H9 (cell line): ENCODE measurements at regions not wholly inside any gene's neighbourhood (a gene's known extent, or its start where the extent isn't known, plus 50 kb on each side); places are given as distances from the start of the nearest gene placed in this dataset.

Source experiments
- DNase-seq: peaks from one replicate; pipeline ENCODE4 v3.0.0-alpha.2; 2017
- H2AFZ ChIP-seq: one replicate; pipeline ENCODE4 v1.6.1; 2013; ENCODE audit warnings: mild to moderate bottlenecking, low read length, control low read depth, moderate library complexity
- H2AK5ac ChIP-seq: 2 replicates; pipeline ENCODE4 v1.6.1; 2013; ENCODE audit warnings: low read length, control low read depth, mixed read lengths; ENCODE audit not compliant: insufficient read length
- H2BK120ac ChIP-seq: one replicate; pipeline ENCODE4 v1.6.1; 2013; ENCODE audit warnings: low read depth, mild to moderate bottlenecking, low read length, control low read depth, inconsistent platforms; ENCODE audit not compliant: poor library complexity, severe bottlenecking
- H2BK12ac ChIP-seq: 2 replicates; pipeline ENCODE4 v1.6.1; 2013; ENCODE audit warnings: low read length, control low read depth, mixed read lengths, low read depth; ENCODE audit not compliant: insufficient read length
- H2BK15ac ChIP-seq: 2 replicates; pipeline ENCODE4 v1.6.1; 2013; ENCODE audit warnings: low read depth, low read length, control low read depth
- H2BK20ac ChIP-seq: one replicate; pipeline ENCODE4 v1.6.1; 2013; ENCODE audit warnings: low read depth, mild to moderate bottlenecking, low read length, control low read depth, inconsistent platforms; ENCODE audit not compliant: poor library complexity, severe bottlenecking
- H2BK5ac ChIP-seq: 2 replicates; pipeline ENCODE4 v1.6.1; 2013; ENCODE audit warnings: low read length, control low read depth, mixed read lengths; ENCODE audit not compliant: insufficient read length
- H3K14ac ChIP-seq: 2 replicates; pipeline ENCODE4 v1.6.1; 2013; ENCODE audit warnings: low read length, control low read depth; ENCODE audit not compliant: insufficient read depth
- H3K18ac ChIP-seq: 2 replicates; pipeline ENCODE4 v1.6.1; 2013; ENCODE audit warnings: low read depth, mild to moderate bottlenecking, mixed read lengths, low read length, control low read depth; ENCODE audit not compliant: insufficient read length
- H3K23ac ChIP-seq: 2 replicates; pipeline ENCODE4 v1.6.1; 2013; ENCODE audit warnings: low read length, control low read depth, mixed read lengths, low read depth; ENCODE audit not compliant: insufficient read length
- H3K23me2 ChIP-seq: 2 replicates; pipeline ENCODE4 v1.6.1; 2013; ENCODE audit warnings: low read depth, mild to moderate bottlenecking, mixed read lengths, low read length, control low read depth; ENCODE audit not compliant: insufficient read length, poor library complexity, severe bottlenecking
- H3K27ac ChIP-seq: 2 replicates; pipeline ENCODE4 v1.5.1; 2013; ENCODE audit warnings: low read length, control low read depth, mixed read lengths, low read depth; ENCODE audit not compliant: insufficient read length
- H3K27me3 ChIP-seq: 2 replicates; pipeline ENCODE4 v1.6.1; 2013; ENCODE audit warnings: low read length, control low read depth, inconsistent platforms; ENCODE audit not compliant: insufficient read depth
- H3K4ac ChIP-seq: 2 replicates; pipeline ENCODE4 v1.6.1; 2013; ENCODE audit warnings: low read depth, mild to moderate bottlenecking, control low read depth, inconsistent platforms, low read length, moderate library complexity
- H3K4me1 ChIP-seq: 2 replicates; pipeline ENCODE4 v1.6.1; 2013; ENCODE audit warnings: low read length, control low read depth, inconsistent platforms; ENCODE audit not compliant: insufficient read depth
- H3K4me2 ChIP-seq: 2 replicates; pipeline ENCODE4 v1.6.1; 2013; ENCODE audit warnings: low read length, control low read depth, mixed read lengths; ENCODE audit not compliant: insufficient read length, insufficient read depth
- H3K56ac ChIP-seq: 2 replicates; pipeline ENCODE4 v1.6.1; 2013; ENCODE audit warnings: low read depth, mild to moderate bottlenecking, mixed read lengths, low read length, control low read depth; ENCODE audit not compliant: insufficient read length
- H3K79me1 ChIP-seq: 2 replicates; pipeline ENCODE4 v1.6.1; 2013; ENCODE audit warnings: low read depth, mild to moderate bottlenecking, moderate library complexity, low read length, control low read depth, inconsistent platforms; ENCODE audit not compliant: insufficient read depth, poor library complexity, severe bottlenecking
- H3K79me2 ChIP-seq: 2 replicates; pipeline ENCODE4 v1.6.1; 2013; ENCODE audit warnings: low read length, control low read depth, inconsistent platforms; ENCODE audit not compliant: insufficient read depth
- H3K9ac ChIP-seq: 2 replicates; pipeline ENCODE4 v1.6.1; 2013; ENCODE audit warnings: low read length, control low read depth, mixed read lengths; ENCODE audit not compliant: insufficient read length; ENCODE audit errors: extremely low read depth
- H3K9me3 ChIP-seq: one replicate; pipeline ENCODE4 v1.6.1; 2013; ENCODE audit warnings: low read depth, low read length, inconsistent platforms; ENCODE audit not compliant: control insufficient read depth
- H3T11ph ChIP-seq: one replicate; pipeline ENCODE4 v1.6.1; 2013; ENCODE audit warnings: mild to moderate bottlenecking, low read length, control low read depth, inconsistent platforms
- H4K20me1 ChIP-seq: one replicate; pipeline ENCODE4 v1.6.1; 2013; ENCODE audit not compliant: control insufficient read depth, insufficient read length, insufficient read depth
- H4K5ac ChIP-seq: 2 replicates; pipeline ENCODE4 v1.6.1; 2013; ENCODE audit warnings: low read depth, mild to moderate bottlenecking, mixed read lengths, low read length, control low read depth; ENCODE audit not compliant: insufficient read length
- H4K8ac ChIP-seq: replicated peaks from 2 replicates; pipeline ENCODE4 v1.6.1; 2013; ENCODE audit warnings: low read length, control low read depth, mixed read lengths, low read depth; ENCODE audit not compliant: insufficient read length
- H4K91ac ChIP-seq: 2 replicates; pipeline ENCODE4 v1.6.1; 2013; ENCODE audit warnings: low read depth, mild to moderate bottlenecking, moderate library complexity, mixed read lengths, low read length, control low read depth; ENCODE audit not compliant: insufficient read length
- H3K27ac Mint-ChIP-seq, 3 experiments: 2 replicates in 2 of 3; 3 replicates in 1 of 3; pipeline ENCODE4 v1.8.0; 2020 to 2021; ENCODE audit warnings: mixed read lengths in 3 of 3, mild to moderate bottlenecking in 1 of 3, moderate library complexity in 1 of 3
- H3K27me3 Mint-ChIP-seq: 2 replicates; pipeline ENCODE4 v1.8.0; 2021; ENCODE audit warnings: low read depth, mild to moderate bottlenecking, moderate library complexity, mixed read lengths
- H3K36me3 Mint-ChIP-seq, 3 experiments: 2 replicates in 2 of 3; 3 replicates in 1 of 3; pipeline ENCODE4 v1.8.0; 2020 to 2021; ENCODE audit warnings: low read depth in 3 of 3, mixed read lengths in 3 of 3; ENCODE audit not compliant: insufficient read depth in 1 of 3
- H3K4me1 Mint-ChIP-seq, 2 experiments: 2 replicates each; pipeline ENCODE4 v1.8.0; 2020; ENCODE audit warnings: mixed read lengths in 2 of 2
- H3K4me3 Mint-ChIP-seq, 2 experiments: 2 replicates in 1 of 2; 3 replicates in 1 of 2; pipeline ENCODE4 v1.8.0; 2020 to 2021; ENCODE audit warnings: mild to moderate bottlenecking in 2 of 2, mixed read lengths in 2 of 2, moderate library complexity in 1 of 2
- H3K9me3 Mint-ChIP-seq, 2 experiments: 2 replicates in 1 of 2; 3 replicates in 1 of 2; pipeline ENCODE4 v1.8.0; 2020; ENCODE audit warnings: mild to moderate bottlenecking in 2 of 2, mixed read lengths in 2 of 2, moderate library complexity in 1 of 2
- WGBS: extraction: QIAGEN DNeasy Blood & Tissue Kit; methylation state at CpG from one replicate; pipeline ENCODE4 v1.1.7; 2013; ENCODE audit warnings: missing lambda C conversion rate, low lambda C conversion rate, mixed read lengths; ENCODE audit not compliant: insufficient read length; ENCODE audit errors: extremely low coverage; 5-methylcytosine and 5-hydroxymethylcytosine counted together
- TF ChIP-seq, protein P1 (sequence below): fragments of 200-600 bp; sonication (generic); conservative IDR thresholded peaks from 3 replicates; pipeline ENCODE4 v1.8.0; 2021; ENCODE audit warnings: antibody characterized with exemption, mild to moderate bottlenecking

GRCh38 chr3:75076481-75076880 is 462.0 kb upstream of the CNTN3 start:
- Histone ChIP-seq H4K20me1 (no peaks in the 10 kb centered on the region), H4K8ac (no peak overlapping the region), H3K79me2 (no peaks in the 10 kb centered on the region), H3K18ac (no peak overlapping the region), H3T11ph (no peak overlapping the region), H3K27ac (no peak overlapping the region), H2BK20ac (no peak overlapping the region), H3K23ac (no peak overlapping the region), H2AFZ (no peak overlapping the region), H3K9me3 (no peaks in the 10 kb centered on the region), H3K14ac (no peak overlapping the region), H3K4me1 (no peaks in the 10 kb centered on the region), H3K27me3 (no peaks in the 10 kb centered on the region), H4K91ac (no peak overlapping the region), H3K56ac (no peak overlapping the region), H2AK5ac (no peak overlapping the region), H4K5ac (no peak overlapping the region), H3K4me2 (no peak overlapping the region), H2BK12ac (no peak overlapping the region), H3K23me2 (no peaks in the 10 kb centered on the region), H2BK120ac (no peak overlapping the region), H2BK15ac (no peak overlapping the region), H2BK5ac (no peak overlapping the region), H3K4ac (no peak overlapping the region), H3K9ac (no peak overlapping the region), H3K79me1 (no peaks in the 10 kb centered on the region)
- H3K27me3 Mint-ChIP-seq: peaks cover 2% of the 10 kb centered on the region; the same call in 1 of the 2 replicates
- no peak overlapping the region for H3K27ac Mint-ChIP-seq
- no peak overlapping the region for H3K4me3 Mint-ChIP-seq
- WGBS: no CpG with 5 or more reads among the region's 2 CpGs
- TF ChIP-seq, protein P1, sequence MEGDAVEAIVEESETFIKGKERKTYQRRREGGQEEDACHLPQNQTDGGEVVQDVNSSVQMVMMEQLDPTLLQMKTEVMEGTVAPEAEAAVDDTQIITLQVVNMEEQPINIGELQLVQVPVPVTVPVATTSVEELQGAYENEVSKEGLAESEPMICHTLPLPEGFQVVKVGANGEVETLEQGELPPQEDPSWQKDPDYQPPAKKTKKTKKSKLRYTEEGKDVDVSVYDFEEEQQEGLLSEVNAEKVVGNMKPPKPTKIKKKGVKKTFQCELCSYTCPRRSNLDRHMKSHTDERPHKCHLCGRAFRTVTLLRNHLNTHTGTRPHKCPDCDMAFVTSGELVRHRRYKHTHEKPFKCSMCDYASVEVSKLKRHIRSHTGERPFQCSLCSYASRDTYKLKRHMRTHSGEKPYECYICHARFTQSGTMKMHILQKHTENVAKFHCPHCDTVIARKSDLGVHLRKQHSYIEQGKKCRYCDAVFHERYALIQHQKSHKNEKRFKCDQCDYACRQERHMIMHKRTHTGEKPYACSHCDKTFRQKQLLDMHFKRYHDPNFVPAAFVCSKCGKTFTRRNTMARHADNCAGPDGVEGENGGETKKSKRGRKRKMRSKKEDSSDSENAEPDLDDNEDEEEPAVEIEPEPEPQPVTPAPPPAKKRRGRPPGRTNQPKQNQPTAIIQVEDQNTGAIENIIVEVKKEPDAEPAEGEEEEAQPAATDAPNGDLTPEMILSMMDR: no peak
- no peaks in the 10 kb centered on the region for H3K36me3 Mint-ChIP-seq
- no peaks in the 10 kb centered on the region for H3K9me3 Mint-ChIP-seq
- DNase-seq: no peak
- no peaks in the 10 kb centered on the region for H3K4me1 Mint-ChIP-seq
